NCI-H2171 (cell line): ENCODE measurements at regions not wholly inside any gene's neighbourhood (a gene's known extent, or its start where the extent isn't known, plus 50 kb on each side); places are given as distances from the start of the nearest gene placed in this dataset.

Experiments used
- DNase-seq: peaks from one replicate; lab custom pipeline; 2025; lab: John Stamatoyannopoulos, UW

GRCh38 chr22:27389727-27390075, 411.9 kb downstream of the MN1 start:
- no peak for DNase-seq

- DNase-seq = no peak
Observed at GRCh38 chr22:27391092-27391770, 410.3 kb downstream of the MN1 start.

GRCh38 chr22:27393371-27393770, 408.2 kb downstream of the MN1 start:
- no peak for DNase-seq

DNA sequence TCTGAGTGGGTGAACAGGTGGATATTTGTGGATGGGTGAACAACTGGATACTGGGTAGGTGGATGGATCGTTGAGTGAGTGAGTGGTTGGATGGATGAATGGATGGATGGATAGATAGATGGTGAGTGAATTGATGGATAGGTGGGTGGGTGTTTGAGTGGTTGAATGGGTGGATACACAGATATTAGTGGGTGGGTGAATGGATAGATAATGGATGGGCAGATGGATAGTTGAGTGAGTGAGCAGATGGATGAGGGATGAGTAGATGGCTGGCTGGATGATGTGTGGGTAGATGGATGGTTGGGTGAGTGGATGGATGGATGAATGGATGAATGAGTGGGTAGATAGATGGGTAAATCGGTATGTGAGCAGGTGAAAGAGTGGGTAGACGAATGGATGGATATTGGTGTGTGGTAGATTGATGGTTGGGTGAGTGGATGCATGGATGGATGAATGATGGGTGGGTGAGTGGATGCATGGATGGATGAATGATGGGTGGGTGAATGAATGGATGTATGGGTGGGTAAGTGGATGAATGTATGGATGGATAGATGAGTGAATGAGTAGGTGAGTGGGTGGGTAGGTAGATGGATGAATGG, 406.7 kb downstream of the MN1 start:
- no peak for DNase-seq

GRCh38 chr22:27397036-27397953, 404.3 kb downstream of the MN1 start:
- no peak for DNase-seq

DNA sequence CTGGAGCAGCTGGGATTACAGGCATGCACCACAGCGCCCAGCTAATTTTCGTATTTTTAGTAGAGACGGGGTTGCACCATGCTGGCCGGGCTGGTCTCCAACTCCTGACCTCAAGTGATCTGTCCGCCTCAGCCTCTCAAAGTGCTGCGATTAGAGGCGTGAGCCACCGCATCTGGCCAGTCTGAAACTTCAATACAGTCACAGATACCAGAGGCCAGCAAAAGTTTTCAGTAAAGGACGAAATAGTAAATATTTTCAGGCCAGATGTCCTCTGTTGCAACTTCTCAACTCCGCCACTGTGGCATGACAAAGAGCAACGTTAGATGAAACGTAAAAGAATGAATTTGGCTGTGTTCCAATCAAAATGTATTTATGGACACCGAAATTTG, 403.6 kb downstream of the MN1 start:
- DNase-seq = no peak

- DNase-seq = no peak
Observed at GRCh38 chr22:27399161-27399560, 402.4 kb downstream of the MN1 start.

- DNase-seq = no peak
Observed at GRCh38 chr22:27400811-27401210, 400.7 kb downstream of the MN1 start.

- no peak for DNase-seq
Observed at GRCh38 chr22:27401321-27401720, 400.2 kb downstream of the MN1 start.

- DNase-seq = no peak
Observed at GRCh38 chr22:27404441-27404840, 397.1 kb downstream of the MN1 start.

DNA sequence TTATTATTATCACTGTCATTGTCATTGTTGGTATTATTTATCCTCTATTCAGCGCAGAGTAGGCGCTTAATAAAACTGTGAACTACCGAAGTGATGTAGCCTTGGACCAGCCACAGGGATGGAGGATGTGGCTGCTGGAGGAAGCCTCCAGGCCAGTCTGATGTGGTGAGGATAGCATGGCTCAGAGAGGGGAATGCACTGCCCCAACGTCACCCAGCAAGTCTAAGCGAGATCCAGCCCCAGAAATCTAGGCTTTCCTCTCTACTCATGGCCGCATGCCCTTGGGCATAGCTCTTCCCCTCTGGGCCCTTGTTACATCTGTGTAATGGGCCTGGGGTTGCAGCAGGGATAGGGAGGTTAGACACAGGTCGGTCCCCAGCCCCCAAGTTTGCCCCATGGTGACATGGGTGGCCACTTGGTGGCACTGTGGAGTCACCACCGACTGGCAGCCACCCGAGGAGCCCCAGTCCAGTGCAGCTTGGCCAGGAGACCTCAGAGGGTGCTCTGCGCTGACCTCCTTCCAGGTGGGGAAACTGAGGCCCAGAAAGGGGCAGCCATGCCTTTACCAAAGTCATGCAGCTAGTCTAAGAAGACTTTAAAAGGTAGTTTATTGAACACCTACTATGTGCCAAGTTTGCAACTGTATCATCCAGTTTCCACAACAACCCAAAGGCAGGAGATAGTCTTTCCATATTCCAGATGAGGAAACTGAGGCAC, 395.7 kb downstream of the MN1 start:
- peak; percentile 3 for DNase-seq

DNA sequence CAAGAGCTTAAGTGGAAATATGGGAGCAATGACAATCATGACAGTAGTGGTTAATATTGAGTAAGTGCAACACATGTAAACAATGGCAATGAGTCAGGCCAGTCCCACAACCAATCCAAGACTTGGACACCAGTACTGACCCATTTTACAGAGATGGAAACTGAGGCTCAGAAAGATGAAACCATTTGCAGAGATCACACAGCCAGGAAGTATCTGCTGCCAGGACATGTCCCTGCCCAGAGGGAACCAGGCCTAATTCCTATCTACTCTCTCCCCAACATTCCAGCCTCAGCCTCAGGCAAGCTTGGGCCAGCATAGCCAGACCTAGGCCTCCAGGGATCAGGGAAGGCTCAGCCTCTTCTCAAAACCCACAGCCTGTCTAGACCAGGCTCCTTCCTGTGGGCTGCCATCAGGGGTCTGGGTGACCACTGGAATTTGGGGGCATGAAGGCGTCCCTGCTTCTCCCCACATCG, 395.1 kb downstream of the MN1 start:
- no peak for DNase-seq

GRCh38 chr22:27407369-27407985, 394.1 kb downstream of the MN1 start:
- no peak for DNase-seq

DNA sequence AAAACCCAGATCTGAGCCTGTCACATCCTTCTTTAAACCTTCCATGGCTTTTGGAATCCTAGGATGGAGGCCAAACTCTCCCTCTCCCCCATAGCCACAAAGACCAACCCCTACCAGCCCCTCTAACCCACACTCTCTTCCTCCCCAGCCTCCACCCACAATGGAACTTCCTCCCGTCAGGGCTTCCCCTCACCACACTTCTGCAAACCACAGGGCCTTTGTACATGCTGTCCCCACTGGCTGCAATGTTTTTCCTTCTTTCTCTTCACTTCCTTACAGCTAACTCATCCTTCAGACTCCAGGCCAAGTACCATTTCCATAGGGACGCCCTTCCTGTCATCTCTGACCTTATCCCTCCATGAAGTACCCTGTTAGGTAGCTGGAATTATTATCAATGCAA, 393.5 kb downstream of the MN1 start:
- no peak for DNase-seq

DNA sequence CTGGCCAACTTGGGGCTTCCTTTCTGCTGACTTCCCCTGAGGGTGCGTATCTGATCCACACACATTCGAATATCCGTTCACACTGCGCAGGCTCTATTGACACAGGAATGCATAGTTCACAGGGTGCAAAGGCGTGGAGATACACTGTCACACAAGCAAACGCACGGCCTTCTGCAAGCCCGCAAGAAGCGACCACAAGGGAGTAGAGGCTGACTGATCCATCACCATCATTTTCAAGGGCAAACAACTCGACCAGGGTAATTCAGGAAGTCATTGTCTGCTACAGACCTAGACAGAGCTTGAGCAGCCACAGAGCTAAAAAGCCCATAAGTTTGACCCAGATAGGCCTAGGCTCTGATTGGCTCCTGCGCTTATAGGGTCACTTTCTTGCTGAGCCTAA, 392.3 kb downstream of the MN1 start:
- DNase-seq = no peak

DNA sequence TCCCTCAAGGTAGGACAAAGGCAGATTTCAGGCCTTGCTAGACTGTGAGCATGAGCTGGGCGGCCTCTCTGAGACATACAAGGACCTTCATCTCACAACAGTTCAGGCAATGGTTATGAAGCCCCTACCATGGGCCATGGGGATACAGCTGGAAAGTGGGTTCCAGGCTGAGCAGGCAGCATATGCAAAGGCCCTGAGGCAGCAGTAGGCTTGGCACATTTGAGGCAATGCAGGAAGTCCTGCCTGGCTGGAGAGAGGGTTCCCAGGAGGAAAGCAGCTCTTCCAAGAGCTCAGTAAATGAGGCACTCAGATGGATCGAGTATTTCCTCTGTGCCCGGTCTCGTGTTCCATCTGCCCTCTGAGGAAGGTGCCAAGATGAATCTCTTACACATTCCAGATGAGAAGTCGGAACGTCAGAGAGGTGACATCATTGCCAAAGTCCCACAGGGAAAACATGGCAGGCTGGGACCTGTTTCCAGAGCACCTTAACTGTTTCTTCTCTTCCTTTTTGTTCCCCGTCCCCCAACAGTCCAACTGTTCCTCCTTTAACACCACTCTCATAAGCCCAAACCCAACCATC, 388.6 kb downstream of the MN1 start:
- peak; percentile 14 for DNase-seq

- DNase-seq = no peak
Observed at GRCh38 chr22:27413702-27414101, 387.9 kb downstream of the MN1 start.

GRCh38 chr22:27416511-27417420, 384.8 kb downstream of the MN1 start:
- peak; percentile 15 for DNase-seq

DNA sequence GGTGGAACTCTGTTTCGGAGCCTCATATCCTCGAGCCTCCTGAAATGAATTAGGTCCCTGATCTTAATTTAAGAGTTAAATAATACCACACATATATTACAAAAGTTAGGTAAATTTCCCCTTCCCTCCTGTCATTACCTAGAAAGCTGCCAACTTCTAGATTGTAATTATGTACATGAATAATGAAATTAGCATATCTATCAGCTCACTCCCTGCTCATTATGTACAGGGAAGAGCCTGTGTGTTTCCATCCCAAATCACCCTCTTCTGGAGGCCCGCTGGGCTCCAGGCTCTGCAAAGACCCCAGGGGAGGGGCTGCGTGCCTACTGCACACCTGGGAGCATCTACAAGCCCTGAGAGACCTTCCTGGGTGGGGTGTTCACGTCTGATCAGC, 384.1 kb downstream of the MN1 start:
- no peak for DNase-seq

- no peak for DNase-seq
Observed at GRCh38 chr22:27418261-27418660, 383.3 kb downstream of the MN1 start.
